ENCODE measurements at regions not wholly inside any gene's neighbourhood (a gene's known extent, or its start where the extent isn't known, plus 50 kb on each side); places are given as distances from the start of the nearest gene placed in this dataset.

- no peak overlapping the region for H3K4me3 ChIP-seq (ENCODE audit: low read length)
- DNase-seq (ENCODE audit: low read depth), result no peak
- no peak for TF ChIP-seq CTCF (IDR thresholded peaks at IDR 0.05; ENCODE audit: insufficient read depth, low read depth, low read length, missing control alignments)
Observed at GRCh38 chr2:38217401-38218188, 141.6 kb upstream of the CYP1B1 start.

GRCh38 chr2:38216886-38217285 lies 140.9 kb upstream of the CYP1B1 start:
- DNase-seq (ENCODE audit: low read depth), result peak; percentile 13
- H3K4me3 ChIP-seq (ENCODE audit: low read length), result no peak overlapping the region
- no peak for TF ChIP-seq CTCF (IDR thresholded peaks at IDR 0.05; ENCODE audit: insufficient read depth, low read depth, low read length, missing control alignments)

- TF ChIP-seq CTCF (IDR thresholded peaks at IDR 0.05; ENCODE audit: insufficient read depth, low read depth, low read length, missing control alignments), result no peak
- no peak overlapping the region for H3K4me3 ChIP-seq (ENCODE audit: low read length)
- peak; percentile 79 for DNase-seq (ENCODE audit: low read depth)
Observed at GRCh38 chr2:38215993-38216392, 140.0 kb upstream of the CYP1B1 start.

- no peak for DNase-seq (ENCODE audit: low read depth)
- no peak overlapping the region for H3K4me3 ChIP-seq (ENCODE audit: low read length)
- no peak for TF ChIP-seq CTCF (IDR thresholded peaks at IDR 0.05; ENCODE audit: insufficient read depth, low read depth, low read length, missing control alignments)
Observed at GRCh38 chr2:38215522-38215921, 139.6 kb upstream of the CYP1B1 start.

GRCh38 chr2:38214209-38214717 lies 138.3 kb upstream of the CYP1B1 start:
- no peak overlapping the region for H3K4me3 ChIP-seq (ENCODE audit: low read length)
- no peak for TF ChIP-seq CTCF (IDR thresholded peaks at IDR 0.05; ENCODE audit: insufficient read depth, low read depth, low read length, missing control alignments)
- DNase-seq (ENCODE audit: low read depth), result no peak

- no peak for TF ChIP-seq CTCF (IDR thresholded peaks at IDR 0.05; ENCODE audit: insufficient read depth, low read depth, low read length, missing control alignments)
- no peak overlapping the region for H3K4me3 ChIP-seq (ENCODE audit: low read length)
- no peak for DNase-seq (ENCODE audit: low read depth)
Observed at GRCh38 chr2:38213619-38214167, 137.7 kb upstream of the CYP1B1 start.

Measured in epithelial cell of esophagus (primary cell).